PC-3 (cell line): ENCODE measurements at regions not wholly inside any gene's neighbourhood (a gene's known extent, or its start where the extent isn't known, plus 50 kb on each side); places are given as distances from the start of the nearest gene placed in this dataset.

Source experiments
- ATAC-seq: fragments of 200-7000 bp; cut with Tn5 transposase; 2 replicates; pipeline ENCODE4 v1.9.1; 2020; ENCODE audit warnings: mild to moderate bottlenecking, moderate library complexity
- BruUV-seq: library from RNA; stranded (reverse); fragments of 400-500 nt; replicated peaks from 2 replicates; lab custom pipeline; 2021; lab: Mats Ljungman, UMichigan
- CTCF ChIA-PET: fragments of 300-600 bp; sonication (Branson Sonifier 250); formaldehyde crosslinking; loops from one replicate; lab custom pipeline; 2022; ENCODE audit warnings: antibody characterized with exemption; lab: Charles Lee
- POLR2A ChIA-PET: fragments of 300-600 bp; sonication (Branson Sonifier 250); formaldehyde crosslinking; loops from one replicate; lab custom pipeline; 2022; ENCODE audit warnings: antibody characterized with exemption; ENCODE audit not compliant: unreplicated experiment; lab: Charles Lee
- DNase-seq: peaks from one replicate; pipeline ENCODE4 v3.0.0-alpha.2; 2015
- H2AFZ ChIP-seq: fragments of 300-600 bp; sonication (generic); 2 replicates; pipeline ENCODE4 v1.6.0; 2016; ENCODE audit warnings: antibody characterized with exemption, low read length
- H3F3A ChIP-seq: fragments of 300-600 bp; sonication (generic); one replicate; pipeline ENCODE4 v1.6.0; 2017; ENCODE audit warnings: antibody characterized with exemption, low read length, control low read depth, mild to moderate bottlenecking; ENCODE audit not compliant: unreplicated experiment
- H3K27ac ChIP-seq: fragments of 300-600 bp; sonication (generic); 2 replicates; pipeline ENCODE4 v1.5.1; 2016; ENCODE audit warnings: mild to moderate bottlenecking, low read length
- H3K27me3 ChIP-seq: fragments of 300-600 bp; sonication (generic); 2 replicates; pipeline ENCODE4 v1.6.1; 2016; ENCODE audit warnings: low read length, mixed read lengths
- H3K36me3 ChIP-seq: fragments of 300-600 bp; sonication (generic); 2 replicates; pipeline ENCODE4 v1.6.1; 2016; ENCODE audit warnings: low read depth, mixed run types, low read length, mixed read lengths
- H3K4me1 ChIP-seq: fragments of 300-600 bp; sonication (generic); 2 replicates; pipeline ENCODE4 v1.5.1; 2016; ENCODE audit warnings: low read length; ENCODE audit not compliant: insufficient read depth
- H3K4me2 ChIP-seq: fragments of 300-600 bp; sonication (generic); 2 replicates; pipeline ENCODE4 v1.6.0; 2016; ENCODE audit warnings: low read length
- H3K4me3 ChIP-seq: fragments of 300-600 bp; sonication (generic); 2 replicates; pipeline ENCODE4 v1.5.1; 2016; ENCODE audit warnings: mild to moderate bottlenecking, low read length, mixed read lengths
- H3K79me2 ChIP-seq: fragments of 300-600 bp; sonication (generic); 2 replicates; pipeline ENCODE4 v1.6.1; 2017; ENCODE audit warnings: low read length, mixed read lengths
- H3K9ac ChIP-seq: fragments of 300-600 bp; sonication (generic); 2 replicates; pipeline ENCODE4 v1.6.0; 2016; ENCODE audit warnings: mild to moderate bottlenecking, low read length
- H3K9me2 ChIP-seq: fragments of 300-600 bp; sonication (generic); replicated peaks from 2 replicates; pipeline ENCODE4 v1.6.1; 2016; ENCODE audit warnings: mixed run types, low read length, mixed read lengths
- H3K9me3 ChIP-seq: fragments of 300-600 bp; sonication (generic); 2 replicates; pipeline ENCODE4 v1.6.1; 2016; ENCODE audit warnings: low read length, mixed read lengths
- H4K20me1 ChIP-seq: fragments of 300-600 bp; sonication (generic); 2 replicates; pipeline ENCODE4 v1.6.1; 2016; ENCODE audit warnings: low read length, mixed read lengths
- EZH2 ChIP-seq: fragments of 300-600 bp; sonication (generic); IDR thresholded peaks from one replicate; pipeline ENCODE4 v1.6.1; 2017; ENCODE audit warnings: antibody characterized with exemption, mild to moderate bottlenecking, low read length; ENCODE audit not compliant: unreplicated experiment
- EZH2phosphoT487 ChIP-seq: fragments of 300-600 bp; sonication (generic); IDR thresholded peaks from 2 replicates; pipeline ENCODE4 v1.6.1; 2018; ENCODE audit warnings: mild to moderate bottlenecking, antibody characterized with exemption, low read length, borderline replicate concordance
- intact Hi-C: fragments of 100-400 bp; cut with micrococcal nuclease; formaldehyde crosslinking; loops from 2 replicates; pipeline ENCODE4 v1.9.0; 2023
- TF ChIP-seq, protein P1 (sequence below): fragments of 300-600 bp; sonication (generic); conservative IDR thresholded peaks from 2 replicates; pipeline ENCODE4 v1.5.1; 2017; ENCODE audit warnings: antibody characterized with exemption, low read depth, mild to moderate bottlenecking, low read length

DNA sequence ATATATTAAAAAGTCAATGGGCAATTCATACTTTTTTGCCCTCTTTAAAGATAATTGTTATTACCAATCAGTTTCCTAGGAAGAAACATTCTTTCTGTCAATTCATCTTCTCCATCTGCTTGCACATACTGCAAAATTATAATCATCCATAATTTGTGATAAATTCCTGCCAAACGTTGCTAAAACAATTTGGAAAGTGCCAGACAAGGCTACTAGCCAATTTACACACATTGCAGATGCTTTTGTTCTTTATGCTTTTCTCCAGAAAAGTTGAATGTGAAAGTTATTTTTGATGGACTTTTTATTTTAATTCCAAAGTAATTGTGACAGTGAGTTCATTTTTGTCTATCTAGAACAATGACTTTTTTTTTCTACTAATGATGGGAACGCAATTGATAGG lies 992.8 kb upstream of the ADGRL2 start:
- H3K27ac ChIP-seq: no peak overlapping the region
- no peak overlapping the region for H2AFZ ChIP-seq
- TF ChIP-seq EZH2phosphoT487 (no peak), EZH2 (no peak)
- TF ChIP-seq, protein P1, sequence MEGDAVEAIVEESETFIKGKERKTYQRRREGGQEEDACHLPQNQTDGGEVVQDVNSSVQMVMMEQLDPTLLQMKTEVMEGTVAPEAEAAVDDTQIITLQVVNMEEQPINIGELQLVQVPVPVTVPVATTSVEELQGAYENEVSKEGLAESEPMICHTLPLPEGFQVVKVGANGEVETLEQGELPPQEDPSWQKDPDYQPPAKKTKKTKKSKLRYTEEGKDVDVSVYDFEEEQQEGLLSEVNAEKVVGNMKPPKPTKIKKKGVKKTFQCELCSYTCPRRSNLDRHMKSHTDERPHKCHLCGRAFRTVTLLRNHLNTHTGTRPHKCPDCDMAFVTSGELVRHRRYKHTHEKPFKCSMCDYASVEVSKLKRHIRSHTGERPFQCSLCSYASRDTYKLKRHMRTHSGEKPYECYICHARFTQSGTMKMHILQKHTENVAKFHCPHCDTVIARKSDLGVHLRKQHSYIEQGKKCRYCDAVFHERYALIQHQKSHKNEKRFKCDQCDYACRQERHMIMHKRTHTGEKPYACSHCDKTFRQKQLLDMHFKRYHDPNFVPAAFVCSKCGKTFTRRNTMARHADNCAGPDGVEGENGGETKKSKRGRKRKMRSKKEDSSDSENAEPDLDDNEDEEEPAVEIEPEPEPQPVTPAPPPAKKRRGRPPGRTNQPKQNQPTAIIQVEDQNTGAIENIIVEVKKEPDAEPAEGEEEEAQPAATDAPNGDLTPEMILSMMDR: no peak
- intact Hi-C loops: no loop called here
- CTCF ChIA-PET: no interaction called here
- H3K79me2 ChIP-seq: no peaks in the 10 kb centered on the region
- no peaks in the 10 kb centered on the region for H3K4me1 ChIP-seq
- no peaks in the 10 kb centered on the region for H3K36me3 ChIP-seq
- no peaks in the 10 kb centered on the region for H3K27me3 ChIP-seq
- H3K9ac ChIP-seq: no peak overlapping the region
- BruUV-seq: no TSS peak
- H3K9me3 ChIP-seq: no peaks in the 10 kb centered on the region
- POLR2A ChIA-PET: no interaction called here
- no peak overlapping the region for H3K4me2 ChIP-seq
- no peak overlapping the region for H3K4me3 ChIP-seq
- no peaks in the 10 kb centered on the region for H3F3A ChIP-seq
- H4K20me1 ChIP-seq: no peaks in the 10 kb centered on the region
- ATAC-seq (no peak), DNase-seq (no peak)
- H3K9me2 ChIP-seq: no peaks in the 10 kb centered on the region

DNA sequence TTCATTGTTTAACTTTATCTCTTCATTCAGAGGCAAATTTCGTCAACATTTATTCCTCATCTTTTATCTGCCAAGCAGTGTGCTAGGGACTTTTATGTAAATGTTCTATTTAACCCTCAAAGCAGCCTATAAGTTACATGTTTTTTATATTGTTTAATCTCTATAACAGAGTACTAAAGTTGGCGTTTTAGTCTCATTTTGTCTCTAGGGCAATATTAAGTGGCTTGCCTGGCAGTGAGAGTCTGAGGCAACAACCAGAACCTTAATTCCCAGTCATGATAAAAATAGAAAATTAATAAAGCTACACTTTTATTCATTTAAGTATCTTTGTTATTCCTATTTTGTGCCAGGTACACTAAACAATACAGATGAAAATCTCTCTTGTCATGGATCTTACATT lies 994.3 kb upstream of the ADGRL2 start:
- no peak for TF ChIP-seq EZH2phosphoT487
- TF ChIP-seq, protein P1: no peak
- no peak for TF ChIP-seq EZH2
- intact Hi-C loops: no loop called here
- Histone ChIP-seq H3K79me2 (no peaks in the 10 kb centered on the region), H3K36me3 (no peaks in the 10 kb centered on the region), H3K9me3 (no peaks in the 10 kb centered on the region), H3K4me3 (no peak overlapping the region), H3K4me1 (no peaks in the 10 kb centered on the region), H3K9me2 (no peaks in the 10 kb centered on the region), H3K4me2 (no peak overlapping the region), H3K27ac (no peak overlapping the region), H3K9ac (no peak overlapping the region), H4K20me1 (no peaks in the 10 kb centered on the region), H3K27me3 (no peaks in the 10 kb centered on the region), H2AFZ (no peak overlapping the region), H3F3A (no peaks in the 10 kb centered on the region)
- POLR2A ChIA-PET: no interaction called here
- CTCF ChIA-PET: no interaction called here
- ATAC-seq (no peak), DNase-seq (no peak)
- no TSS peak for BruUV-seq

DNA sequence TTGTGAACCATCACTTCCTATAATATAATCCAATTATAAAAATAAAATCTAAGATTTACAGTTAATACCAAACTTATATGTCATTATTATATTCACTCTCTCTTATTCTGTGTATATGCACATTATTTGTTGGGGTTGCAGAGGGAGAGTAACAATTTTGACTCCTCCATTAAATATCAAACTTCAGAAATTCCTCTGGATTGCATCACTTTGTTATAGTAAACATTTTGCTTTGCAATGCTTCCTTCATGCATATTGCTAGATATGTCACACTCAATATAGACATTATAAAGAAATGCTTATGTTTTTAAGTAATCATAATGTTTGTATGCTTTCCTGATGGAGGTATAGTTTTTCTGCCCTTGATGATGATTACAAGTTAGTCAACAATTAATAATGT lies 999.0 kb upstream of the ADGRL2 start:
- no peaks in the 10 kb centered on the region for H3K36me3 ChIP-seq
- no peak for DNase-seq
- no peak overlapping the region for H3K4me3 ChIP-seq
- no peaks in the 10 kb centered on the region for H3K4me1 ChIP-seq
- H3K27me3 ChIP-seq: no peaks in the 10 kb centered on the region
- ChIA-PET POLR2A (no interaction called here), CTCF (no interaction called here)
- no peaks in the 10 kb centered on the region for H4K20me1 ChIP-seq
- H3K4me2 ChIP-seq: no peak overlapping the region
- no peaks in the 10 kb centered on the region for H3K9me2 ChIP-seq
- no peaks in the 10 kb centered on the region for H3K9me3 ChIP-seq
- no peaks in the 10 kb centered on the region for H3F3A ChIP-seq
- ATAC-seq: no peak
- intact Hi-C loops: no loop called here
- TF ChIP-seq EZH2phosphoT487 (no peak), EZH2 (no peak)
- TF ChIP-seq, protein P1: no peak
- H3K9ac ChIP-seq: no peak overlapping the region
- no peak overlapping the region for H2AFZ ChIP-seq
- H3K79me2 ChIP-seq: no peaks in the 10 kb centered on the region
- BruUV-seq: no TSS peak
- no peak overlapping the region for H3K27ac ChIP-seq
